K562 (cell line): ENCODE measurements at regions not wholly inside any gene's neighbourhood (a gene's known extent, or its start where the extent isn't known, plus 50 kb on each side); places are given as distances from the start of the nearest gene placed in this dataset.

ENCODE experiments used
- ATAC-seq: fragments of 200-7000 bp; cut with Tn5 transposase; 3 replicates; pipeline ENCODE4 v1.9.1; 2020; ENCODE audit warnings: moderate library complexity
- BruUV-seq: library from RNA; stranded (reverse); fragments of 400-500 nt; replicated peaks from 2 replicates; lab custom pipeline; 2021; lab: Mats Ljungman, UMichigan
- CTCF ChIA-PET: fragments of 300-600 bp; formaldehyde crosslinking; extraction: SDS; loops from one replicate; lab custom pipeline; 2021; ENCODE audit warnings: low intra/inter-chr PET ratio; lab: Yijun Ruan, JAX
- POLR2A ChIA-PET: fragments of 300-600, 350-650 bp; sonication (Branson Sonifier 250); formaldehyde crosslinking; extraction: SDS; loops from one replicate; lab custom pipeline; 2021; ENCODE audit warnings: antibody characterized with exemption, inconsistent platforms; lab: Yijun Ruan, JAX
- DNase-seq, 4 experiments: peaks; one replicate each; pipeline versions ENCODE4 v3.0.0 to v3.0.0-alpha.2; 2011 to 2018; ENCODE audit warnings: low spot score in 3 of 4, mixed read lengths in 3 of 4; ENCODE audit errors: extremely low read depth in 1 of 4
- FAIRE-seq: peaks from 2 replicates; lab custom pipeline; 2011; peaks lifted over from hg19 to GRCh38; lab: Jason Lieb, UNC
- H2AFZ ChIP-seq: 2 replicates; pipeline ENCODE4 v1.6.0; 2011; ENCODE audit warnings: low read depth, low read length, control low read depth, inconsistent platforms
- H3K27ac ChIP-seq: fragments of 200-600 bp; 3 replicates; pipeline ENCODE4 v1.8.0; 2011; ENCODE audit warnings: low read depth, mild to moderate bottlenecking, control low read depth, inconsistent platforms, low read length, moderate library complexity, mixed read lengths; ENCODE audit errors: extremely low read depth
- H3K27me3 ChIP-seq, 2 experiments: fragments of 300-600 bp in 1 of 2; 2 replicates in 1 of 2; 3 replicates in 1 of 2; pipeline versions ENCODE4 v1.6.0 to v1.8.0; 2011; ENCODE audit warnings: inconsistent platforms in 2 of 2, low read length in 2 of 2, mild to moderate bottlenecking in 1 of 2, mixed read lengths in 1 of 2, moderate library complexity in 1 of 2; ENCODE audit not compliant: control insufficient read depth in 2 of 2, insufficient read depth in 2 of 2
- H3K36me3 ChIP-seq: fragments of 300-600 bp; 3 replicates; pipeline ENCODE4 v1.8.0; 2011; ENCODE audit warnings: mild to moderate bottlenecking, low read length, inconsistent platforms; ENCODE audit not compliant: control insufficient read depth, insufficient read depth
- H3K4me1 ChIP-seq, 2 experiments: fragments of 200-600 bp in 1 of 2; replicated peaks in 1 of 2; 2 replicates in 1 of 2; 3 replicates in 1 of 2; pipeline versions ENCODE4 v1.5.1 to v1.8.0; 2011; ENCODE audit warnings: inconsistent platforms in 2 of 2, low read length in 2 of 2, mild to moderate bottlenecking in 1 of 2, mixed read lengths in 1 of 2, moderate library complexity in 1 of 2; ENCODE audit not compliant: control insufficient read depth in 2 of 2, insufficient read depth in 2 of 2
- H3K4me2 ChIP-seq: 2 replicates; pipeline ENCODE4 v1.6.1; 2011; ENCODE audit warnings: low read length, control low read depth, inconsistent platforms, mixed read lengths; ENCODE audit not compliant: insufficient read depth
- H3K4me3 ChIP-seq: fragments of 200-600 bp; sonication (generic), shearing (Covaris generic); 2 replicates; pipeline ENCODE4 v1.5.1; 2016; ENCODE audit warnings: control low read depth, inconsistent platforms
- H3K79me2 ChIP-seq: fragments of 200-600 bp; 3 replicates; pipeline ENCODE4 v1.8.0; 2011; ENCODE audit warnings: low read length, inconsistent platforms; ENCODE audit not compliant: control insufficient read depth, insufficient read depth
- H3K9ac ChIP-seq, 2 experiments: 2 replicates each; pipeline versions ENCODE4 v1.6.0 to v1.6.1; 2011; ENCODE audit warnings: low read depth in 2 of 2, low read length in 2 of 2, control low read depth in 1 of 2, inconsistent platforms in 1 of 2, mild to moderate bottlenecking in 1 of 2, mixed read lengths in 1 of 2; ENCODE audit not compliant: insufficient read depth in 1 of 2
- H3K9me1 ChIP-seq: one replicate; pipeline ENCODE4 v1.6.0; 2011; ENCODE audit warnings: inconsistent platforms, mild to moderate bottlenecking, low read length, moderate library complexity; ENCODE audit not compliant: control insufficient read depth, insufficient read depth
- H3K9me3 ChIP-seq: replicated peaks from 2 replicates; pipeline ENCODE4 v1.5.1; 2011; ENCODE audit warnings: low read depth, low read length, inconsistent platforms; ENCODE audit not compliant: control insufficient read depth, insufficient read depth
- H4K20me1 ChIP-seq: replicated peaks from 2 replicates; pipeline ENCODE4 v1.6.1; 2011; ENCODE audit warnings: low read length, inconsistent platforms, mixed read lengths; ENCODE audit not compliant: control insufficient read depth, insufficient read depth
- CSDE1 ChIP-seq, 2 experiments: fragments of 450-650 bp; IDR thresholded peaks; 2 replicates each; pipeline ENCODE4 v1.6.1; 2016; ENCODE audit warnings: mild to moderate bottlenecking in 1 of 2
- FOXA3 ChIP-seq, 2 experiments: fragments of 450-650 bp in 1 of 2; sonication (generic) in 1 of 2; formaldehyde crosslinking; IDR thresholded peaks in 1 of 2; conservative IDR thresholded peaks in 1 of 2; 2 replicates each; pipeline versions ENCODE4 v1.4.0 to v1.8.0; 2020 to 2022; ENCODE audit warnings: mild to moderate bottlenecking in 2 of 2, missing genetic modification reagents in 1 of 2
- ILF3 ChIP-seq: fragments of 450-650 bp; IDR thresholded peaks from 2 replicates; pipeline ENCODE4 v1.6.1; 2018; ENCODE audit warnings: antibody characterized with exemption, mild to moderate bottlenecking, moderate library complexity, borderline replicate concordance
- NCOA4 ChIP-seq: fragments of 450-650 bp; IDR thresholded peaks from 2 replicates; pipeline ENCODE4 v1.6.1; 2018; ENCODE audit warnings: mild to moderate bottlenecking; ENCODE audit not compliant: partially characterized antibody
- NFIX ChIP-seq: fragments of 250-450 bp; sonication (Bioruptor Pico); IDR thresholded peaks from 2 replicates; pipeline ENCODE4 v1.4.0; 2020; ENCODE audit warnings: low read depth, mild to moderate bottlenecking, moderate library complexity
- NR2F6 ChIP-seq: fragments of 450-650 bp; formaldehyde crosslinking; IDR thresholded peaks from 2 replicates; pipeline ENCODE4 v1.4.0; 2020; ENCODE audit warnings: mild to moderate bottlenecking
- RBM25 ChIP-seq: fragments of 200-400 bp; formaldehyde crosslinking; IDR thresholded peaks from 2 replicates; pipeline ENCODE4 v1.6.1; 2018; ENCODE audit warnings: low read length, low read depth, moderate library complexity; ENCODE audit not compliant: severe bottlenecking
- WGBS: fragments of 100-300 bp; shearing (Covaris generic); methylation state at CpG from one replicate; pipeline ENCODE4 v1.1.6; 2016; ENCODE audit warnings: low coverage, mixed read lengths; ENCODE audit not compliant: insufficient coverage; ENCODE audit errors: missing lambda C conversion rate; 5-methylcytosine and 5-hydroxymethylcytosine counted together
- in situ Hi-C: fragments of 300-500 bp; cut with MboI; formaldehyde crosslinking; loops from 4 replicates; pipeline ENCODE4 v1.15.0; 2018; ENCODE audit warnings: inconsistent platforms, mixed read lengths
- intact Hi-C: fragments of 100-400 bp; cut with micrococcal nuclease; formaldehyde crosslinking; loops from 2 replicates; pipeline ENCODE4 v1.14.2; 2022
- TF ChIP-seq, protein P1 (sequence below), 3 experiments: fragments of 200-800 bp in 1 of 3; sonication (Bioruptor generic) in 1 of 3; sonication (generic) in 1 of 3; formaldehyde crosslinking in 1 of 3; IDR thresholded peaks; 2 replicates each; pipeline versions ENCODE4 v1.6.1 to v1.8.0; 2016 to 2022; ENCODE audit warnings: mild to moderate bottlenecking in 2 of 3, missing compliant biosample characterization in 2 of 3, missing genetic modification characterization in 2 of 3, missing genetic modification reagents in 1 of 3
- TF ChIP-seq, protein P2 (sequence below): sonication (generic); formaldehyde crosslinking; IDR thresholded peaks from 2 replicates; pipeline ENCODE4 v1.8.0; 2022; ENCODE audit warnings: mild to moderate bottlenecking, missing genetic modification reagents

DNA sequence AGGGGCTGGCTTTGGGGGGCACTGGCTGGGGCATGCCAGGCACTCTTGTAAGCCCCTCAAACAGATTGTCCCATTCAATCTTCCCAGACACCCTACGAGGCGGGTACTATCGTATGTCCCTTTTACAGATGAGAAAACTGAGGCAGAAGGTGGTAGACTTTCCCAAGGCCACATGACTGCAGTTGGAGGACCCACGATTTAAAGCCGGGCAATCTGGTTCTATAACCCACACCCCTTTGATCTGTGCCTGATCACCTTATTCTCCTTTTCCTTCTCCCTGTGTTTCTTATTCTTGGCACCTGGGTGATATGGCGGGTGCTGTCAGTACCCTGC is 146.3 kb upstream of the IRX3 start:
- intact Hi-C loops, result no loop called here
- no peak for TF ChIP-seq NFIX (CRISPR knock-in tag)
- TF ChIP-seq, protein P1, sequence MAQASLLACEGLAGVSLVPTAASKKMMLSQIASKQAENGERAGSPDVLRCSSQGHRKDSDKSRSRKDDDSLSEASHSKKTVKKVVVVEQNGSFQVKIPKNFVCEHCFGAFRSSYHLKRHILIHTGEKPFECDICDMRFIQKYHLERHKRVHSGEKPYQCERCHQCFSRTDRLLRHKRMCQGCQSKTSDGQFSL (CRISPR knock-in tag; IDR thresholded peaks at IDR 0.05), result no peak
- TF ChIP-seq, protein P1 (tag; IDR thresholded peaks at IDR 0.05), result no peak
- TF ChIP-seq CSDE1 (IDR thresholded peaks at IDR 0.05), result no peak
- no peak for TF ChIP-seq FOXA3 (CRISPR knock-in tag; conservative IDR thresholded peaks at IDR 0.05 in 1 of 2, IDR thresholded peaks at IDR 0.05 in 1 of 2)
- TF ChIP-seq, protein P2, sequence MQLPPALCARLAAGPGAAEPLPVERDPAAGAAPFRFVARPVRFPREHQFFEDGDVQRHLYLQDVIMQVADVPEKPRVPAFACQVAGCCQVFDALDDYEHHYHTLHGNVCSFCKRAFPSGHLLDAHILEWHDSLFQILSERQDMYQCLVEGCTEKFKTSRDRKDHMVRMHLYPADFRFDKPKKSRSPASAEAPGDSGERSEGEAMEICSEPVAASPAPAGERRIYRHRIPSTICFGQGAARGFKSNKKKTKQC (CRISPR knock-in tag), result no peak
- TF ChIP-seq RBM25, result peak; percentile 60
- TF ChIP-seq NCOA4, result no peak
- no peak for TF ChIP-seq NR2F6
- no peak for TF ChIP-seq ILF3
- no peaks in the 10 kb centered on the region for H3K9me3 ChIP-seq
- ChIA-PET CTCF (no interaction called here), POLR2A (no interaction called here)
- H3K9ac ChIP-seq, result no peak overlapping the region
- peaks cover 10 to 12% of the 10 kb centered on the region in 2 experiments; a peak in 3 of 5 replicates for H3K27me3 ChIP-seq
- H3K27ac ChIP-seq, result no peak overlapping the region
- DNase-seq, result no peak
- no peak overlapping the region for H3K4me3 ChIP-seq
- no peak overlapping the region for H3K4me2 ChIP-seq
- in situ Hi-C loops, result no loop called here
- 1% methylated on average over 6 of the region's 6 CpGs for WGBS
- ATAC-seq, result no peak
- no peaks in the 10 kb centered on the region for H3K36me3 ChIP-seq
- no peaks in the 10 kb centered on the region for H4K20me1 ChIP-seq
- no TSS peak for BruUV-seq
- no peak overlapping the region for H2AFZ ChIP-seq
- no peaks in the 10 kb centered on the region for H3K9me1 ChIP-seq
- FAIRE-seq, result no peak
- no peaks in the 10 kb centered on the region for H3K4me1 ChIP-seq
- H3K79me2 ChIP-seq, result no peaks in the 10 kb centered on the region
